Neural progenitor cell (in vitro differentiated cells): ENCODE measurements at regions not wholly inside any gene's neighbourhood (a gene's known extent, or its start where the extent isn't known, plus 50 kb on each side); places are given as distances from the start of the nearest gene placed in this dataset.

Experiments used
- DNase-seq: peaks from one replicate; pipeline ENCODE4 v3.0.0-alpha.2; 2016; ENCODE audit warnings: low spot score
- H2AFZ ChIP-seq: fragments of 200-600 bp; sonication (generic); replicated peaks from 2 replicates; pipeline ENCODE4 v1.6.1; 2016; ENCODE audit warnings: antibody characterized with exemption
- H3F3A ChIP-seq: fragments of 200-600 bp; sonication (generic); 2 replicates; pipeline ENCODE4 v1.6.1; 2016; ENCODE audit warnings: antibody characterized with exemption, low read depth
- H3K27ac ChIP-seq: fragments of 200-600 bp; sonication (generic); 2 replicates; pipeline ENCODE4 v1.5.1; 2016; ENCODE audit warnings: mild to moderate bottlenecking
- H3K27me3 ChIP-seq: fragments of 200-600 bp; sonication (generic); 2 replicates; pipeline ENCODE4 v1.6.1; 2016; ENCODE audit warnings: mild to moderate bottlenecking, moderate library complexity
- H3K36me3 ChIP-seq: fragments of 200-600 bp; sonication (generic); 2 replicates; pipeline ENCODE4 v1.5.1; 2016
- H3K4me1 ChIP-seq: fragments of 200-600 bp; sonication (generic); 2 replicates; pipeline ENCODE4 v1.6.1; 2016; ENCODE audit warnings: mixed run types
- H3K4me2 ChIP-seq: fragments of 200-600 bp; sonication (generic); 2 replicates; pipeline ENCODE4 v1.6.1; 2016
- H3K4me3 ChIP-seq: fragments of 200-600 bp; sonication (generic); 2 replicates; pipeline ENCODE4 v1.5.1; 2016
- H3K79me2 ChIP-seq: fragments of 200-600 bp; sonication (generic); 2 replicates; pipeline ENCODE4 v1.6.1; 2016; ENCODE audit warnings: low read depth
- H3K9ac ChIP-seq: fragments of 200-600 bp; sonication (generic); 2 replicates; pipeline ENCODE4 v1.6.1; 2016
- H3K9me3 ChIP-seq: fragments of 200-600 bp; sonication (generic); 2 replicates; pipeline ENCODE4 v1.5.1; 2016; ENCODE audit warnings: low read depth
- H4K20me1 ChIP-seq: fragments of 200-600 bp; sonication (generic); 2 replicates; pipeline ENCODE4 v1.6.1; 2016; ENCODE audit warnings: low read depth
- H3K27ac Mint-ChIP-seq: 3 replicates; pipeline ENCODE4 v1.8.0; 2021; ENCODE audit warnings: mixed read lengths
- H3K27me3 Mint-ChIP-seq: 2 replicates; pipeline ENCODE4 v1.8.0; 2022; ENCODE audit warnings: low read depth, mild to moderate bottlenecking, inconsistent platforms, moderate library complexity, mixed read lengths; ENCODE audit not compliant: insufficient read depth
- H3K36me3 Mint-ChIP-seq: 3 replicates; pipeline ENCODE4 v1.8.0; 2021; ENCODE audit warnings: mixed read lengths
- H3K4me1 Mint-ChIP-seq: 3 replicates; pipeline ENCODE4 v1.8.0; 2021; ENCODE audit warnings: mixed read lengths
- H3K4me3 Mint-ChIP-seq: 3 replicates; pipeline ENCODE4 v1.8.0; 2021; ENCODE audit warnings: mild to moderate bottlenecking, moderate library complexity, mixed read lengths
- H3K9me3 Mint-ChIP-seq: 3 replicates; pipeline ENCODE4 v1.8.0; 2020; ENCODE audit warnings: mixed read lengths
- CTCF ChIP-seq: fragments of 200-600 bp; sonication (generic); IDR thresholded peaks from 2 replicates; pipeline ENCODE4 v1.5.1; 2017; ENCODE audit warnings: antibody characterized with exemption, mild to moderate bottlenecking
- EZH2 ChIP-seq: fragments of 200-600 bp; sonication (generic); IDR thresholded peaks from 2 replicates; pipeline ENCODE4 v1.6.1; 2017; ENCODE audit warnings: antibody characterized with exemption, mild to moderate bottlenecking, moderate library complexity
- EZH2phosphoT487 ChIP-seq: fragments of 200-600 bp; sonication (generic); IDR thresholded peaks from 2 replicates; pipeline ENCODE4 v1.6.1; 2017; ENCODE audit warnings: antibody characterized with exemption

DNA sequence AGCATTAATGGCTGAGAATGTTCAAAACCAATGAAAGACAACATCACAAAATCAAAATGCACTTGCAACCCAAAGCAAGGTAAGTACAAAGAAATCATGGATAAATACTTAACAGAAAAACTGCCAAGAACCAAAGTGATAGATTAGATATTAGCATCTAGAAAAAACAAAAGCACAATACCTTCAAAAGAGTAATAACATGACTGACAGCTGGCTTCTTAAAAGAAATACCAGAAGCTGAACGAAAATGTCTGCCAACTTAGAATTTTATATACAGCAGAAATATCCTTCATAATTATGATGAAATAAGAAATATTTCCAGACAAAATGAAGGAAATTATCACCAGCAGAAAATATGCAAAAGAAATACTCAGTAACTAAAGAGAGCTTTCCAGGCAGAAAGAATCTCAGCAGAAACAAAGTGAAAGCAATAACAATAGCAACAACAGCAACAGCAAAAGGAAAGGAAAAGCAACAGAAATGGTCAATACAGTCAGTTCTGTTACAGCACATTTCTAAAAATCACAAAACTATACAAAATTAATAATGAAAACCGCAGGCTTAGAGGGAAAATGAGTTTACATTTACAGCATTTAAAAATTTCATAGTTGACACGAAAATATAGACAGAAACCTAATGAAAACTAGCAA is 121.5 kb upstream of the MAN1A1 start:
- no peaks in the 10 kb centered on the region for H4K20me1 ChIP-seq
- H3K9ac ChIP-seq = no peak overlapping the region
- TF ChIP-seq EZH2phosphoT487 = no peak
- no peak for TF ChIP-seq CTCF
- TF ChIP-seq EZH2 = no peak
- H3F3A ChIP-seq = no peaks in the 10 kb centered on the region
- H3K79me2 ChIP-seq = no peaks in the 10 kb centered on the region
- H3K4me3 Mint-ChIP-seq = no peak overlapping the region
- no peaks in the 10 kb centered on the region for H3K36me3 ChIP-seq
- no peaks in the 10 kb centered on the region for H3K9me3 Mint-ChIP-seq
- no peaks in the 10 kb centered on the region for H3K27me3 ChIP-seq
- H3K4me3 ChIP-seq = no peak overlapping the region
- no peaks in the 10 kb centered on the region for H3K27me3 Mint-ChIP-seq
- no peaks in the 10 kb centered on the region for H3K36me3 Mint-ChIP-seq
- no peak overlapping the region for H3K4me2 ChIP-seq
- H2AFZ ChIP-seq = no peak overlapping the region
- no peak for DNase-seq
- H3K4me1 Mint-ChIP-seq = no peaks in the 10 kb centered on the region
- no peak overlapping the region for H3K27ac Mint-ChIP-seq
- H3K27ac ChIP-seq = no peak overlapping the region
- H3K9me3 ChIP-seq = no peaks in the 10 kb centered on the region
- no peaks in the 10 kb centered on the region for H3K4me1 ChIP-seq

- no peaks in the 10 kb centered on the region for H3K4me1 ChIP-seq
- H3K9me3 ChIP-seq = no peaks in the 10 kb centered on the region
- H3K4me2 ChIP-seq = no peak overlapping the region
- DNase-seq = no peak
- H3K27ac ChIP-seq = no peak overlapping the region
- Mint-ChIP-seq H3K36me3 (no peaks in the 10 kb centered on the region), H3K4me3 (no peak overlapping the region), H3K9me3 (no peaks in the 10 kb centered on the region), H3K27ac (no peak overlapping the region), H3K27me3 (no peaks in the 10 kb centered on the region), H3K4me1 (no peaks in the 10 kb centered on the region)
- H2AFZ ChIP-seq = no peak overlapping the region
- H4K20me1 ChIP-seq = no peaks in the 10 kb centered on the region
- no peak for TF ChIP-seq EZH2
- no peak for TF ChIP-seq CTCF
- no peak for TF ChIP-seq EZH2phosphoT487
- H3K36me3 ChIP-seq = no peaks in the 10 kb centered on the region
- H3K27me3 ChIP-seq = no peaks in the 10 kb centered on the region
- no peak overlapping the region for H3K4me3 ChIP-seq
- no peak overlapping the region for H3K9ac ChIP-seq
- no peaks in the 10 kb centered on the region for H3F3A ChIP-seq
- no peaks in the 10 kb centered on the region for H3K79me2 ChIP-seq
Measured at GRCh38 chr6:119467488-119468081, 118.0 kb upstream of the MAN1A1 start.

DNA sequence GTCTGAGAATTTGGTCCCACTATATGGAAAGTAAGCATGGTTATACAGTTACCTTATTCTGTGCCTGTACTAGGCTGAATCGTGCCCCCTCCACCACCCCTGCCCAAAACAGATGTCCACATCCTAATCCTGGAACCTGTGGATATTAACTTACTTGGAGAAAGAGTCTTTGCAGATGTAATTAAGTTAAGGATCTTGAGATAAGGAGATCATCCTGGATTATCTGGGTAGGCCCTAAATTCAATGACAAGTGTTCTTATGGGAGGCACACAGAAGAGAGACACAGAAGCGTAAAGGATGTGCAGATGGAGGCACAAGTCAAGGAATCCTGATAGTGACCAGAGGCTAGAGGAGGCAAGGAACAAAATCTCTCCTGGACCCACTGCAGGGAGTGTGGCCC is 116.7 kb upstream of the MAN1A1 start:
- Histone ChIP-seq H4K20me1 (no peaks in the 10 kb centered on the region), H3K27me3 (no peaks in the 10 kb centered on the region), H3K4me1 (no peaks in the 10 kb centered on the region), H3K4me3 (no peak overlapping the region), H3F3A (no peaks in the 10 kb centered on the region), H3K79me2 (no peaks in the 10 kb centered on the region), H3K4me2 (no peak overlapping the region), H3K9ac (no peak overlapping the region), H3K36me3 (no peaks in the 10 kb centered on the region), H2AFZ (no peak overlapping the region), H3K27ac (no peak overlapping the region), H3K9me3 (no peaks in the 10 kb centered on the region)
- no peaks in the 10 kb centered on the region for H3K4me1 Mint-ChIP-seq
- DNase-seq = no peak
- H3K36me3 Mint-ChIP-seq = no peaks in the 10 kb centered on the region
- no peaks in the 10 kb centered on the region for H3K27me3 Mint-ChIP-seq
- TF ChIP-seq EZH2 = no peak
- TF ChIP-seq CTCF = no peak
- TF ChIP-seq EZH2phosphoT487 = no peak
- H3K4me3 Mint-ChIP-seq = no peak overlapping the region
- H3K27ac Mint-ChIP-seq = no peak overlapping the region
- no peaks in the 10 kb centered on the region for H3K9me3 Mint-ChIP-seq
